Activated CD8-positive, alpha-beta memory T cell treated with anti-CD3 and anti-CD28 coated beads, Interleukin-2, amount 10 ng/mL, durations not matched to agents 7 days and 5 days (primary cell): ENCODE measurements at regions not wholly inside any gene's neighbourhood (a gene's known extent, or its start where the extent isn't known, plus 50 kb on each side); places are given as distances from the start of the nearest gene placed in this dataset.
"Not testable (repeated sequence)": the region's sequence is repeated elsewhere in the genome, so short reads cannot be mapped to it uniquely, and the experiment has no call there.

ENCODE experiments used
- ATAC-seq: fragments of 150-1000 bp; cut with Tn5 transposase; one replicate; pipeline ENCODE4 v1.10.0; 2021; ENCODE audit warnings: moderate library complexity
- CTCF ChIA-PET: fragments of 350-600 bp; sonication (Branson Sonifier 250); formaldehyde crosslinking; loops from one replicate; lab custom pipeline; 2021; ENCODE audit warnings: antibody characterized with exemption; lab: Charles Lee
- DNase-seq: peaks from one replicate; pipeline ENCODE4 v3.0.0-alpha.2; 2020
- H3K27ac Mint-ChIP-seq: one replicate; pipeline ENCODE4 v1.8.0; 2021; ENCODE audit warnings: mild to moderate bottlenecking, mixed read lengths
- H3K27me3 Mint-ChIP-seq: one replicate; pipeline ENCODE4 v1.8.0; 2021; ENCODE audit warnings: mixed read lengths
- H3K36me3 Mint-ChIP-seq: one replicate; pipeline ENCODE4 v1.8.0; 2021; ENCODE audit warnings: mild to moderate bottlenecking, mixed read lengths
- H3K4me1 Mint-ChIP-seq: one replicate; pipeline ENCODE4 v1.8.0; 2021; ENCODE audit warnings: mixed read lengths
- H3K4me3 Mint-ChIP-seq: one replicate; pipeline ENCODE4 v1.8.0; 2021; ENCODE audit warnings: mild to moderate bottlenecking, moderate library complexity, mixed read lengths
- H3K9me3 Mint-ChIP-seq: one replicate; pipeline ENCODE4 v1.8.0; 2022; ENCODE audit warnings: low read depth, mixed read lengths

DNA sequence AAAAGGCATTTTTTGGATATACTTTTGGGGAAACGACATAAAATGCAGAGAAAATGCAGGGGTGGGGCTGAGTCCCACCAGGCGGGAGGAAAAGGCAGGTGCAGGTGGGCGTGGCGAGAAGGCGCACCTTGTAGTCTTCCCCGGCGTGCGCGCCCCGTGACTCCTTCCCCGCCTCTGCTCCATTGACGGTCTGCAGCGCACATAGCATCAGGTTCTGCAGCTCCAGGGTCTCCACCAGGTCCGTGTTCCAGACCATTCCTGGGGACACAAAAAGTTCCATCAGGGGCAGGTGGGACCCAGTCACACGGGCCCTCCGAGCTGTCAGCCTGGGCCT lies 59.0 kb upstream of the TNK2 start:
- H3K27ac Mint-ChIP-seq, H3K27me3 Mint-ChIP-seq, CTCF ChIA-PET, H3K9me3 Mint-ChIP-seq, H3K4me1 Mint-ChIP-seq, H3K4me3 Mint-ChIP-seq, ATAC-seq, DNase-seq: not testable (repeated sequence)
- H3K36me3 Mint-ChIP-seq = peaks cover 38% of the 10 kb centered on the region

DNA sequence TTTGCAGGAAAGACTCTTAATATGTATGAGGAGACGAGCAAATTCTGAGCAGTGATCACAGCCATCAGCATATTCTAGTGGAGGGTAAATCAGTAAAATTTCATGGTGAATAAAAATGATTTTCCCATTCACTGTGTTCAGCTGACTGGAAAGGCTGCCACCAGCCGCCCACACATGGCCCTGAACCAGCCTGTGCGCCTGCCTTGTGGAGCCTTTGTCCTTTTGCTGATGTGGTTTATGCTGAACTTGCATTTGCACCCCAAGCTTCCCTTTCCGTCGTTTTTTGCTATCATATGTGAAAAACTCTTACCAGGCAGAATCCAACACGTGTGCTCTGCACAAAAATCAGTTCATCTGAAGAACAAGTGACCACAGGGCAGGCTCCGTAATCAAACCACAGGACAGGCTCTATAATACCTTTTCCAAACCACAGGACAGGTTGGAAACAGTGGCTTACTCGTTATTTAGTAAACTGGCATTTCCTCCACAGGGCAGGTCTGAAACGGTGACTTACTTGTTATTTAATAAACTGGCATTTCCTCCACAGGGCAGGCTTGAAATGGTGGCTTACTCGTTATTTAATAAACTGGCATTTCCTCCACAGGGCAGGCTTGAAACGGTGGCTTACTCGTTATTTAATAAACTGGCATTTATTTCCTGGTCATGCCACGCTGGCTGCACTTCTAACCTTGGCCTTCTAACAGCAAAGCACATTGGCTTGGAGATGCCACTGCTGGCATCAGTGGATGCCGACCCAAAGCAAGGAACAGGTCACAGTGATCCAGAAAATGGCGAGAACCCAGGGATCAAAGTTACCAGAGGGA lies 58.4 kb upstream of the TNK2 start:
- ATAC-seq, H3K9me3 Mint-ChIP-seq, DNase-seq, H3K4me3 Mint-ChIP-seq, H3K27me3 Mint-ChIP-seq, H3K27ac Mint-ChIP-seq, H3K4me1 Mint-ChIP-seq, CTCF ChIA-PET: not testable (repeated sequence)
- H3K36me3 Mint-ChIP-seq = peaks cover 41% of the 10 kb centered on the region

DNA sequence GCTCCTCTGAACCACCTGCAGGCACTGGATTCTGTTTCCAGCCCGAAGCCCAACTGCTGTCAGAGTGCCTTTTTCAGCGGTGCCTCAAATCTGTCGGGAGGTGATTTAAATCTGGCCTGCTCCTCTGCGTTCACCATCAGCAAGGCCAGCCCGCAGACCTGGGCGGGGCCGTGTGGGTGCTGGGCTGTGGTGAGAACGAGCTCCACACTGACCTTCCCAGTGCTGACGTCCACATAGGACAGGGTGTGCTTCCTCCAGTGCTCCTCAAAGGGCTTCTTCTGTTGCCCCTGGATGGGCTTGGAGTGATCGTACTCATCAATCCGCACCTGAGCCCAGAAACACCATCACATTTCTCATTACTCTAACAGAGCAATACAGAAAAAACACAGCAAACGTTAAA lies 56.9 kb upstream of the TNK2 start:
- CTCF ChIA-PET, H3K4me3 Mint-ChIP-seq, H3K4me1 Mint-ChIP-seq, H3K27ac Mint-ChIP-seq, H3K9me3 Mint-ChIP-seq, ATAC-seq, H3K27me3 Mint-ChIP-seq, DNase-seq: not testable (repeated sequence)
- H3K36me3 Mint-ChIP-seq = peaks cover 38% of the 10 kb centered on the region

DNA sequence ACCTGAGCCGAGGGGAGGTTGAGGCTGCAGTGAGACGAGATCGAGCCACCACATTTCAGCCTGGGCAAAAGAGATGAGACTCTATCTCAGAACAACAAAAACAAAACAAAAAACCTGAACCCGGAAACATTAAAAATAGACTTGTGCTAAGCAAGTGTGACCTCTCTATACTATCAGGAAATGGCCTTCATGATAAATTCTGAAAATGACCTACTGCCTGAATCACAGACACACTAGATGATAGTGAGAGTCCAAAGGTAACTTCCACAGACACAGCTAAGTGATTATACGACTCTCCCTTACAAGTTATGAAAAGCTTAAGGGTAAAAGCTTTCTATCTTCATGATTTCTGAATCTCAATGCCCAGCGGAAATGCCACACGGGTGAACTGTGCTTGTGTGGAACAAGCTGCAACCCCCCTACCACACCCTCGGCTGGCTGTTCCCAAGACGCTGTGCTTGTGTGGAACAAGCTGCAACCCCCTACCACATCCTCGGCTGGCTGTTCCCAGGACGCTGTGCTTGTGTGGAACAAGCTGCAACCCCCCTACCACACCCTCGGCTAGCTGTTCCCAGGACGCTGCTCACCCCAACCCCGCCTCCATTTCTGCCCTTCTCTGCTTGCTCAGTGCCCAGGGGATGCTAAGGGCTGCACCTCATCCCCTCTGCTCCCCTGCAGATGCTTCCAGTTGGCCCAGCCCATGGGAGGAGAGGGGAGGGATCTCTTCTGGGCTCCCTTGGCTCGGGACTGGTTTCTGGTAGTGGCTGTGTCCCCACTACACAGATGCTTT lies 56.2 kb upstream of the TNK2 start:
- ATAC-seq, H3K4me3 Mint-ChIP-seq, H3K4me1 Mint-ChIP-seq, H3K27me3 Mint-ChIP-seq, CTCF ChIA-PET, H3K27ac Mint-ChIP-seq, DNase-seq, H3K9me3 Mint-ChIP-seq: not testable (repeated sequence)
- peaks cover 33% of the 10 kb centered on the region for H3K36me3 Mint-ChIP-seq

DNA sequence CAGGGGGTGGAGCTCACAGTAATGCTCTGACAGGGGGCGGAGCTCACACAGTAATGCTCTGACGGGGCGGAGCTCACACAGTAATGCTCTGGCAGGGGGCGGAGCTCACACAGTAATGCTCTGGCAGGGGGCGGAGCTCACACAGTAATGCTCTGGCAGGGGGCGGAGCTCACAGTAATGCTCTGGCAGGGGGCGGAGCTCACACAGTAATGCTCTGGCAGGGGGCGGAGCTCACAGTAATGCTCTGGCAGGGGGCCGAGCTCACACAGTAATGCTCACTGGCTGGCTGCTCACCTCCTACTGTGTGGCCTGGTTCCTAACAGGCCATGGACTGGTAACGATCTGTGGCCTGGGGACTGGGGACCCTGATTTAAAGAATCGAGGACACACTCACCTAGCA lies 53.9 kb upstream of the TNK2 start:
- DNase-seq, H3K27me3 Mint-ChIP-seq, CTCF ChIA-PET, H3K9me3 Mint-ChIP-seq, H3K4me3 Mint-ChIP-seq, H3K27ac Mint-ChIP-seq, ATAC-seq: not testable (repeated sequence)
- peaks cover 34% of the 10 kb centered on the region for H3K36me3 Mint-ChIP-seq
- peaks cover 13% of the 10 kb centered on the region for H3K4me1 Mint-ChIP-seq

DNA sequence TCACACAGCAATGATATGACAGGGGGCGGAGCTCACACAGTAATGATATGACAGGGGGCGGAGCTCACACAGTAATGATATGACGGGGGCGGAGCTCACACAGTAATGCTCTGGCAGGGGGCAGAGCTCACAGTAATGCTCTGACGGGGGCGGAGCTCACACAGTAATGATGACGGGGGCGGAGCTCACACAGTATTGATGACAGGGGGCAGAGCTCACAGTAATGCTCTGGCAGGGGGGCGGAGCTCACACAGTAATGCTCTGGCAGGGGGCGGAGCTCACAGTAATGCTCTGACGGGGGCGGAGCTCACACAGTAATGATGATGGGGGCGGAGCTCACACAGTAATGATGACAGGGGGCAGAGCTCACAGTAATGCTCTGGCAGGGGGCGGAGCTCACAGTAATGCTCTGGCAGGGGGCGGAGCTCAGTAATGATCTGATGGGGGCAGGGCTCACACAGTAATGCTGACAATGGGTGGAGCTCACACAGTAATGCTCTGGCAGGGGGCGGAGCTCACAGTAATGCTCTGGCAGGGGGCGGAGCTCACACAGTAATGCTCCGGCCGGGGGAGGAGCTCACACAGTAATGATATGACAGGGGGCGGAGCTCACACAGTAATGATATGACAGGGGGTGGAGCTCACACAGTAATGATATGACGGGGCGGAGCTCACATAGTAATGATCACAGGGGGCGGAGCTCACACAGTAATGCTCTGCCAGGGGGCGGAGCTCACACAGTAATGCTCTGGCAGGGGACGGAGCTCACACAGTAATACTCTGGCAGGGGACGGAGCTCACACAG lies 52.8 kb upstream of the TNK2 start:
- H3K4me3 Mint-ChIP-seq, H3K9me3 Mint-ChIP-seq, H3K27me3 Mint-ChIP-seq: not testable (repeated sequence)
- Mint-ChIP-seq H3K27ac (peak overlapping the region; percentile 5), H3K36me3 (peaks cover 34% of the 10 kb centered on the region), H3K4me1 (peaks cover 16% of the 10 kb centered on the region)
- ATAC-seq = peak; percentile 47
- CTCF ChIA-PET = interaction anchor here (1.2 kb wide), 1 partner anchor 110 kb away, joined by 3 read pairs; no protein-coding TSS in a partner anchor
- DNase-seq = peak; percentile 57

DNA sequence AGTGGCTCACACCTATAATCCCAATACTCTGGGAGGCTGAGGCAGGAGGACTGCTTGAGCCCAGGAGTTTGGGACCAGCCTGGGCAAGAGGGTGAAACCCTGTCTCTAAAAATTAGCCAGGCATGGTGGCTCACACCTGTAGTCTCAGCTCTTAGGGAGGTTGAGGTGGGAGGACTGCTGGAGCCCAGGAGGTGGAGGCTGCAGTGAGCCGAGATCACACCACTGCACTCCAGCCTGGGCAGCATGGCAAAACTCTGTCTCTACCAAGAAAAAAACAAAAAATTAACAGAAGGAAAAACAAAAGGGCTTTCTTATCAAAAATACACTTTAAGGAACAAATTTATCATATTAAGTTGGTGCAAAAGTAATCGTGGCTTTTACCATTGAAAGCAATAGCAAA lies 51.8 kb upstream of the TNK2 start:
- H3K27me3 Mint-ChIP-seq, CTCF ChIA-PET, H3K9me3 Mint-ChIP-seq, DNase-seq, ATAC-seq, H3K4me3 Mint-ChIP-seq: not testable (repeated sequence)
- Mint-ChIP-seq H3K4me1 (peaks cover 22% of the 10 kb centered on the region), H3K36me3 (peaks cover 35% of the 10 kb centered on the region), H3K27ac (peak overlapping the region; percentile 31)

DNA sequence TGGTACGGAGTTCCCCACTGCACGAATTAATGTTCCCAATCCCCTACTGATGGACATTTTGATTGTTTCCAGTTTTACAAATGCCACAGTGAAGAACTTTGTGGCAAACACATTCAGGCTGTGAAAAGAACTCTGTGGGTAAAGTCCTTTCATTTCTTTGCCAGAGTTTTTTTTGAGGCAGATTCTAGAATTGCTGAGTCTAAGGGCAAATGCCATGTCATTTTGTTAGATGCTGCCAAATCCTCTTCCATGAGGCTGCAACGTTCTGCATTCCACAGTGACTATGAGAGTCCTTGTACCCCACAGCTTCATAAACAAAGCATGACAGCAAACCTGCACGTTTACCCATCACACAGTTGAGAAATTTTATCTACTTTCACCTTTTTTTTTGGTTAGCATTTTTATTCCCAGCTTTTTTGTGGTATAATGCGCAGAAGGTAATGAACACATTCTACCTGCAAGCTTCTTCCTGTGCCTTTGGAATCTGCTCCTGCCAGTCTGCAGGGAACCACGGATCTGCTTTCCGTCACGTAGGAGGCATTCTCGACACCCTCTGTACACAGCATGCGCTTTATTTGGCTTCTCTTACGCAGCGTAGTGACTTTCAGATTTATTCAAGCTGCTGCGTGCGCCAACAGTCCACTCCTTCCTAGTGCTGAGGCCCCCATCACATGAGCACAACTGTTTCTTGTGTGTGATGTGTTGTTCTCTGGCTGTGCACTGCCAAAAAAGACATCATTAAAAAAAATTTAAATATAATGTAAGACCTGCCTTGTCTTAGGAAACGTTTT lies 51.2 kb upstream of the TNK2 start:
- H3K9me3 Mint-ChIP-seq, CTCF ChIA-PET, H3K4me3 Mint-ChIP-seq, H3K27me3 Mint-ChIP-seq, H3K27ac Mint-ChIP-seq, ATAC-seq, DNase-seq: not testable (repeated sequence)
- peaks cover 22% of the 10 kb centered on the region for H3K4me1 Mint-ChIP-seq
- peaks cover 31% of the 10 kb centered on the region for H3K36me3 Mint-ChIP-seq

DNA sequence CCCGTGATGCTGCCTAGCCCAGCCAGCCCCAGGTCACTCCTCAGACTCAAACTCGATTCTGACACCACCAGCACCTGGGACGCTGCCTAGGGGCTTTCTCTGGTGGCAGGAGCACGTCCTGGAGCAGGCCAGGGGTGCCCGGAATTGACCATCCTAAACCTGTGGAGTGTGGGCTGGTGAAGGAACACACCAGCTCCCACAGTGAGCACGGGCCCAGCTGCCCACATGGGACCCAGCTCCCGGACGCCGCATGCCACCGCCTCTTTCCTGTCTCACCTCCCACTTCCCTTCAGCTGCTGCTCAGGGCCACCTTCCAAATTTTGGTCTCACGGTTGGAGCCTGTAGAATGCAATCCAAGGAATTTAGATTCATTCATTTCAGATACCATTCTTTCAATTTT lies 50.4 kb upstream of the TNK2 start:
- H3K27me3 Mint-ChIP-seq, DNase-seq, CTCF ChIA-PET, H3K27ac Mint-ChIP-seq, ATAC-seq, H3K9me3 Mint-ChIP-seq, H3K4me3 Mint-ChIP-seq: not testable (repeated sequence)
- peaks cover 22% of the 10 kb centered on the region for H3K4me1 Mint-ChIP-seq
- peaks cover 31% of the 10 kb centered on the region for H3K36me3 Mint-ChIP-seq
